Vagina (tissue), 2 donors: ENCODE measurements at regions not wholly inside any gene's neighbourhood (a gene's known extent, or its start where the extent isn't known, plus 50 kb on each side); places are given as distances from the start of the nearest gene placed in this dataset.

ENCODE experiments used
- DNase-seq, 2 donors: peaks; one replicate each; pipeline ENCODE4 v3.0.0-alpha.2; 2017; ENCODE audit errors: extremely low spot score in 2 of 2
- H3K27ac ChIP-seq: fragments of 200-600 bp; sonication (generic); one replicate; pipeline ENCODE4 v1.5.1; 2019
- H3K27me3 ChIP-seq: fragments of 200-600 bp; sonication (generic); one replicate; pipeline ENCODE4 v1.5.1; 2019
- H3K36me3 ChIP-seq, 2 donors: fragments of 200-600 bp; sonication (generic); one replicate each; pipeline ENCODE4 v1.5.1; 2017 to 2019
- H3K4me1 ChIP-seq: fragments of 200-600 bp; sonication (generic); one replicate; pipeline ENCODE4 v1.5.1; 2019
- H3K4me3 ChIP-seq, 2 donors: fragments of 200-600 bp; sonication (generic); 1 replicate in 1 of 2; 2 replicates in 1 of 2; pipeline ENCODE4 v1.5.1; 2016 to 2019
- H3K9me3 ChIP-seq: fragments of 200-600 bp; sonication (generic); one replicate; pipeline ENCODE4 v1.5.1; 2019
- POLR2A ChIP-seq, 2 donors: fragments of 450-650 bp; IDR thresholded peaks; one replicate each; pipeline ENCODE4 v1.6.1; 2017; ENCODE audit warnings: antibody characterized with exemption in 2 of 2, mild to moderate bottlenecking in 2 of 2, moderate library complexity in 2 of 2
- POLR2AphosphoS5 ChIP-seq, 2 donors: sonication (generic); formaldehyde crosslinking; IDR thresholded peaks; one replicate each; pipeline ENCODE4 v1.9.0; 2017; ENCODE audit warnings: antibody characterized with exemption in 2 of 2, mild to moderate bottlenecking in 2 of 2, low read depth in 1 of 2; ENCODE audit not compliant: insufficient read depth in 1 of 2
- intact Hi-C: fragments of 100-400 bp; cut with DNase I; formaldehyde crosslinking; loops from one replicate; pipeline ENCODE4 v1.15.1; 2023
- TF ChIP-seq, protein P1 (sequence below), 3 experiments: fragments of 450-650 bp in 2 of 3; fragments of 200-600 bp in 1 of 3; sonication (generic) in 1 of 3; IDR thresholded peaks; one replicate each; pipeline ENCODE4 v1.5.1; 2017 to 2019; ENCODE audit warnings: antibody characterized with exemption in 3 of 3, mild to moderate bottlenecking in 2 of 3, moderate library complexity in 2 of 3

GRCh38 chr13:111614009-111614408, 293.6 kb downstream of the TEX29 start:
- no peak overlapping the region for H3K4me3 ChIP-seq
- no peak for TF ChIP-seq POLR2A (IDR thresholded peaks at IDR 0.05)
- TF ChIP-seq, protein P1, sequence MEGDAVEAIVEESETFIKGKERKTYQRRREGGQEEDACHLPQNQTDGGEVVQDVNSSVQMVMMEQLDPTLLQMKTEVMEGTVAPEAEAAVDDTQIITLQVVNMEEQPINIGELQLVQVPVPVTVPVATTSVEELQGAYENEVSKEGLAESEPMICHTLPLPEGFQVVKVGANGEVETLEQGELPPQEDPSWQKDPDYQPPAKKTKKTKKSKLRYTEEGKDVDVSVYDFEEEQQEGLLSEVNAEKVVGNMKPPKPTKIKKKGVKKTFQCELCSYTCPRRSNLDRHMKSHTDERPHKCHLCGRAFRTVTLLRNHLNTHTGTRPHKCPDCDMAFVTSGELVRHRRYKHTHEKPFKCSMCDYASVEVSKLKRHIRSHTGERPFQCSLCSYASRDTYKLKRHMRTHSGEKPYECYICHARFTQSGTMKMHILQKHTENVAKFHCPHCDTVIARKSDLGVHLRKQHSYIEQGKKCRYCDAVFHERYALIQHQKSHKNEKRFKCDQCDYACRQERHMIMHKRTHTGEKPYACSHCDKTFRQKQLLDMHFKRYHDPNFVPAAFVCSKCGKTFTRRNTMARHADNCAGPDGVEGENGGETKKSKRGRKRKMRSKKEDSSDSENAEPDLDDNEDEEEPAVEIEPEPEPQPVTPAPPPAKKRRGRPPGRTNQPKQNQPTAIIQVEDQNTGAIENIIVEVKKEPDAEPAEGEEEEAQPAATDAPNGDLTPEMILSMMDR (IDR thresholded peaks at IDR 0.05): no peak
- TF ChIP-seq POLR2AphosphoS5 (IDR thresholded peaks at IDR 0.05; ENCODE audit: insufficient read depth in 1 of 2, low read depth in 1 of 2): no peak
- intact Hi-C loops: no loop called here
- no peak for DNase-seq
- H3K27me3 ChIP-seq: no peaks in the 10 kb centered on the region
- H3K9me3 ChIP-seq: no peaks in the 10 kb centered on the region
- H3K36me3 ChIP-seq: no peaks in the 10 kb centered on the region
- H3K4me1 ChIP-seq: no peaks in the 10 kb centered on the region
- no peak overlapping the region for H3K27ac ChIP-seq

DNA sequence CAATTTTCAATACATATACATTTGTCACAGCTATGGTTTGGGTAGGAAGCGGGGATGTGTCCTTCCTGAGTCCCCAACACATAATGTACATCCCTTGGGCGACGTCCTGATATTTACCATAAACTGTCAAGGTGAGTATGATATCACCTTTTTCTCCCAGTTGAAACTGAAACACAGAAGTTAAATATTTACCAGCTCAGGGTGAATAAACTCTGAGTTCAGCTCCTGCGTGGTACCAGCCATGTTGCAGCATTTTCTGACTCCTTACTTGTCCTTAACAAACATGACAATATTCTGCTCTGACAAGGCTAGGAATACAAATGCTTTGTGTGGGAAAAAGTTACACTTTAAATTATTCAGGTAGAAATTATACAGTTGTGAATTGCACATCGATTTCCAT, 294.2 kb downstream of the TEX29 start:
- DNase-seq: no peak
- Histone ChIP-seq H3K9me3 (no peaks in the 10 kb centered on the region), H3K27ac (no peak overlapping the region), H3K36me3 (no peaks in the 10 kb centered on the region), H3K27me3 (no peaks in the 10 kb centered on the region), H3K4me1 (no peaks in the 10 kb centered on the region), H3K4me3 (no peak overlapping the region)
- no peak for TF ChIP-seq POLR2A (IDR thresholded peaks at IDR 0.05)
- no peak for TF ChIP-seq POLR2AphosphoS5 (IDR thresholded peaks at IDR 0.05; ENCODE audit: insufficient read depth in 1 of 2, low read depth in 1 of 2)
- TF ChIP-seq, protein P1 (IDR thresholded peaks at IDR 0.05): no peak
- intact Hi-C loops: no loop called here

DNA sequence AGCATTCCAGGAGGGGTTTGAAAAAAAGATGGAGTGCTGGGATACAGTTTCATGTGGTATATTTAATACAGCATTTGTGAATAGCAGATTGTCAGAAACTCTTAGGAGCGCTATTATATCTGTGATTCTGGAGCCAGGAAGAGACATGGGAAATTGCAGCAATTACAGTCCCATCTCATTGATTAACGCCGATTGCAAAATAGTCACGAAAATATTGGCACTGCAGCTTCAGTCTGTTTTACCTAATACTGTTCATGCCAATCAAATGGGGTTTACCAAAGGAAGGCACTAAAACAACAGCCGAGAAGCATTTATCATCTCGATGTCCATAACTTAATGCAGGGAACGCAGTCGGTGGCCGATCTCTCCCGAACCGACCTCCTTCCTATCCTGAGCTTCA, 295.8 kb downstream of the TEX29 start:
- H3K4me1 ChIP-seq: no peaks in the 10 kb centered on the region
- no peaks in the 10 kb centered on the region for H3K36me3 ChIP-seq
- no peaks in the 10 kb centered on the region for H3K27me3 ChIP-seq
- H3K9me3 ChIP-seq: no peaks in the 10 kb centered on the region
- intact Hi-C loops: no loop called here
- H3K4me3 ChIP-seq: no peak overlapping the region
- DNase-seq: peak in 1 of 2 donors; percentile 19
- no peak overlapping the region for H3K27ac ChIP-seq
- TF ChIP-seq POLR2AphosphoS5 (IDR thresholded peaks at IDR 0.05; ENCODE audit: insufficient read depth in 1 of 2, low read depth in 1 of 2) (no peak), POLR2A (IDR thresholded peaks at IDR 0.05) (no peak)
- TF ChIP-seq, protein P1 (IDR thresholded peaks at IDR 0.05): no peak

DNA sequence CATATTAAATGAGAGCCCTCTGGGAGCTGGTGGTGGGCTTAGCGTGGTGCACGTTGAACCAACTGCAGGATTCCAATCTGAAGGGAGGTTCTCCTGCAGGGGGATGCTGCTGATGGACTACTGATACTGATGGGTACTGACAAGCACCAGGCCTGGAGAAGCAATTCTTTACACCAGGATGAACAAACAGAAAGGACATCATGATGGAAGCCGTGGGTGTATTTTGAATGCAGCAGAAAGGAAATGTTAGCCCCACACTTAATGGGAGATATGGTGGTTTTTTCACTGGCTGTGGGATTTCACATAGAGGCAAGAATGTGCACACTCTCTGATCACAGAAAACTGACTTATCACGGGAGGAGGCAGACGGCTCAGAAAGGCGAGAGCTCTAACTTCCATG, 299.7 kb downstream of the TEX29 start:
- no peaks in the 10 kb centered on the region for H3K9me3 ChIP-seq
- no peak overlapping the region for H3K4me3 ChIP-seq
- peak in 1 of 2 donors; percentile 25 for DNase-seq
- intact Hi-C loops: no loop called here
- H3K4me1 ChIP-seq: no peaks in the 10 kb centered on the region
- H3K36me3 ChIP-seq: no peaks in the 10 kb centered on the region
- TF ChIP-seq POLR2A (IDR thresholded peaks at IDR 0.05): no peak
- no peak for TF ChIP-seq POLR2AphosphoS5 (IDR thresholded peaks at IDR 0.05; ENCODE audit: insufficient read depth in 1 of 2, low read depth in 1 of 2)
- TF ChIP-seq, protein P1 (IDR thresholded peaks at IDR 0.05): no peak
- H3K27me3 ChIP-seq: no peaks in the 10 kb centered on the region
- H3K27ac ChIP-seq: no peak overlapping the region

- H3K36me3 ChIP-seq: no peaks in the 10 kb centered on the region
- no peaks in the 10 kb centered on the region for H3K27me3 ChIP-seq
- TF ChIP-seq, protein P1 (IDR thresholded peaks at IDR 0.05): no peak
- TF ChIP-seq POLR2AphosphoS5 (IDR thresholded peaks at IDR 0.05; ENCODE audit: insufficient read depth in 1 of 2, low read depth in 1 of 2) (no peak), POLR2A (IDR thresholded peaks at IDR 0.05) (no peak)
- no peaks in the 10 kb centered on the region for H3K4me1 ChIP-seq
- no peak overlapping the region for H3K27ac ChIP-seq
- no peaks in the 10 kb centered on the region for H3K9me3 ChIP-seq
- intact Hi-C loops: no loop called here
- H3K4me3 ChIP-seq: no peak overlapping the region
- peak in 1 of 2 donors; percentile 55 for DNase-seq
Measured at GRCh38 chr13:111620586-111620985, 300.1 kb downstream of the TEX29 start.
